SH-SY5Y (cell line): ENCODE measurements at regions not wholly inside any gene's neighbourhood (a gene's known extent, or its start where the extent isn't known, plus 50 kb on each side); places are given as distances from the start of the nearest gene placed in this dataset.

Experiments
- GATA2 ChIP-seq: IDR thresholded peaks from 2 replicates; pipeline ENCODE4 v1.6.1; 2011; ENCODE audit warnings: mild to moderate bottlenecking, low read depth, low read length
- GATA3 ChIP-seq: IDR thresholded peaks from 2 replicates; pipeline ENCODE4 v1.6.1; 2011; ENCODE audit warnings: low read depth, mild to moderate bottlenecking, low read length, moderate library complexity

DNA sequence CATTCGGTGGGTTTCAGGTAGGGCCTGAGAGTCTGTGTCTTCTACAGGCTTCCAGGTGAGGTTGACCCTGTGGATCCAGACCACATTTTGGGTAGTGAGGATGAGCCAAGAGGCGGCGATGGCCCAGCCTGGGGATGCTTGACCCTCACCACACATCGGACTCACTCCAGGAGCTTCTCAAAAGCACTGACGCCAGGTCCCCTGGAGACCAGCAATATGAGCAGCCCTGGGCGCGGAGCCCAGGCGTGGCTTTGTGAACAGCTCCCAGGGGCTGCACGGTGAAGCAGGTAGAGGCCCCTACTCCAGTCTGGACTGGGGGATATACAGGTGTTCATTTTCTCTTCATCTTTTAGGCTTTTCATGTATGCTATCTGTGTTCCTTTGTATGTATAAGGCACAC lies 139.7 kb upstream of the PCBD1 start:
- no peak for TF ChIP-seq GATA2
- TF ChIP-seq GATA3: no peak
